ENCODE measurements at regions not wholly inside any gene's neighbourhood (a gene's known extent, or its start where the extent isn't known, plus 50 kb on each side); places are given as distances from the start of the nearest gene placed in this dataset.

DNA sequence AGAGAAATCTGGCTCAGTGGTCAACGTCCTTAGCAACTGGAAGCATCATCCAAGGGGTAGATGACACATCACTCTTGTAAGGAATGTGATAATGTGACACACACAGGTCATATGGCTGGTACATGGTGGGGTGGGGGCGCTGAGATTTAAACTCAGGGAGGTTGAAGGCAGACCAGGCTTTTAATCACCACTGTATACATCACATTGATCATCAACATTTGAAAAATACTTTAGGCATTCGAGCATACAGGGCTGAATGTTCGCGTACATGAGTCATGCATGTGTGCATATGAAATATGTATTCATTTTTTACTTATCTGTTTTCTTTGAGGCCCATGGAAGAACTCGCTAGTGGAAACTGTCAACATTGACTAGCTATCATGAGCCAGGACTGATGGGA is 976.4 kb downstream of the VRK1 start:
- TF ChIP-seq, protein P1, sequence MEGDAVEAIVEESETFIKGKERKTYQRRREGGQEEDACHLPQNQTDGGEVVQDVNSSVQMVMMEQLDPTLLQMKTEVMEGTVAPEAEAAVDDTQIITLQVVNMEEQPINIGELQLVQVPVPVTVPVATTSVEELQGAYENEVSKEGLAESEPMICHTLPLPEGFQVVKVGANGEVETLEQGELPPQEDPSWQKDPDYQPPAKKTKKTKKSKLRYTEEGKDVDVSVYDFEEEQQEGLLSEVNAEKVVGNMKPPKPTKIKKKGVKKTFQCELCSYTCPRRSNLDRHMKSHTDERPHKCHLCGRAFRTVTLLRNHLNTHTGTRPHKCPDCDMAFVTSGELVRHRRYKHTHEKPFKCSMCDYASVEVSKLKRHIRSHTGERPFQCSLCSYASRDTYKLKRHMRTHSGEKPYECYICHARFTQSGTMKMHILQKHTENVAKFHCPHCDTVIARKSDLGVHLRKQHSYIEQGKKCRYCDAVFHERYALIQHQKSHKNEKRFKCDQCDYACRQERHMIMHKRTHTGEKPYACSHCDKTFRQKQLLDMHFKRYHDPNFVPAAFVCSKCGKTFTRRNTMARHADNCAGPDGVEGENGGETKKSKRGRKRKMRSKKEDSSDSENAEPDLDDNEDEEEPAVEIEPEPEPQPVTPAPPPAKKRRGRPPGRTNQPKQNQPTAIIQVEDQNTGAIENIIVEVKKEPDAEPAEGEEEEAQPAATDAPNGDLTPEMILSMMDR (IDR thresholded peaks at IDR 0.05), result no peak
- no peak for TF ChIP-seq POLR2A (IDR thresholded peaks at IDR 0.05)
